LNCaP clone FGC (cell line): ENCODE measurements at regions not wholly inside any gene's neighbourhood (a gene's known extent, or its start where the extent isn't known, plus 50 kb on each side); places are given as distances from the start of the nearest gene placed in this dataset.
"Not testable (repeated sequence)": the region's sequence is repeated elsewhere in the genome, so short reads cannot be mapped to it uniquely, and the experiment has no call there.

ENCODE experiments used
- DNase-seq: peaks from one replicate; pipeline ENCODE4 v3.0.0-alpha.2; 2011; ENCODE audit warnings: low read depth
- H3K4me3 ChIP-seq: 2 replicates; pipeline ENCODE4 v1.5.1; 2011; ENCODE audit warnings: mild to moderate bottlenecking, low read depth, low read length, control low read depth
- CTCF ChIP-seq: IDR thresholded peaks from 2 replicates; pipeline ENCODE4 v1.5.1; 2012; ENCODE audit warnings: mild to moderate bottlenecking; ENCODE audit not compliant: control insufficient read depth, insufficient read depth; ENCODE audit errors: extremely low read depth

GRCh38 chr5:96176022-96176421 lies 214.4 kb upstream of the ELL2 start:
- DNase-seq = no peak
- no peak for TF ChIP-seq CTCF
- H3K4me3 ChIP-seq = no peak overlapping the region

- no peak for DNase-seq
- TF ChIP-seq CTCF = no peak
- no peak overlapping the region for H3K4me3 ChIP-seq
Measured at GRCh38 chr5:96175090-96175489, 213.4 kb upstream of the ELL2 start.

GRCh38 chr5:96173366-96173765 lies 211.7 kb upstream of the ELL2 start:
- H3K4me3 ChIP-seq = no peak overlapping the region
- no peak for TF ChIP-seq CTCF
- DNase-seq = no peak

- no peak for TF ChIP-seq CTCF
- H3K4me3 ChIP-seq = no peak overlapping the region
- DNase-seq = no peak
Measured at GRCh38 chr5:96172436-96172835, 210.8 kb upstream of the ELL2 start.

- not testable (repeated sequence) for DNase-seq, H3K4me3 ChIP-seq
Measured at GRCh38 chr5:96171973-96172372, 210.3 kb upstream of the ELL2 start.

- not testable (repeated sequence) for H3K4me3 ChIP-seq, DNase-seq
Measured at GRCh38 chr5:96170481-96171125, 209.0 kb upstream of the ELL2 start.

GRCh38 chr5:96168833-96169232 lies 207.2 kb upstream of the ELL2 start:
- H3K4me3 ChIP-seq, DNase-seq: not testable (repeated sequence)

GRCh38 chr5:96159043-96159442 lies 197.4 kb upstream of the ELL2 start:
- H3K4me3 ChIP-seq = no peak overlapping the region
- TF ChIP-seq CTCF = no peak
- DNase-seq = no peak
